H9 (cell line): ENCODE measurements at regions not wholly inside any gene's neighbourhood (a gene's known extent, or its start where the extent isn't known, plus 50 kb on each side); places are given as distances from the start of the nearest gene placed in this dataset.
"Not testable (repeated sequence)": the region's sequence is repeated elsewhere in the genome, so short reads cannot be mapped to it uniquely, and the experiment has no call there.

ENCODE experiments used
- DNase-seq: peaks from one replicate; pipeline ENCODE4 v3.0.0-alpha.2; 2017
- H2AFZ ChIP-seq: one replicate; pipeline ENCODE4 v1.6.1; 2013; ENCODE audit warnings: mild to moderate bottlenecking, low read length, control low read depth, moderate library complexity
- H2AK5ac ChIP-seq: 2 replicates; pipeline ENCODE4 v1.6.1; 2013; ENCODE audit warnings: low read length, control low read depth, mixed read lengths; ENCODE audit not compliant: insufficient read length
- H2BK120ac ChIP-seq: one replicate; pipeline ENCODE4 v1.6.1; 2013; ENCODE audit warnings: low read depth, mild to moderate bottlenecking, low read length, control low read depth, inconsistent platforms; ENCODE audit not compliant: poor library complexity, severe bottlenecking
- H2BK12ac ChIP-seq: 2 replicates; pipeline ENCODE4 v1.6.1; 2013; ENCODE audit warnings: low read length, control low read depth, mixed read lengths, low read depth; ENCODE audit not compliant: insufficient read length
- H2BK15ac ChIP-seq: 2 replicates; pipeline ENCODE4 v1.6.1; 2013; ENCODE audit warnings: low read depth, low read length, control low read depth
- H2BK20ac ChIP-seq: one replicate; pipeline ENCODE4 v1.6.1; 2013; ENCODE audit warnings: low read depth, mild to moderate bottlenecking, low read length, control low read depth, inconsistent platforms; ENCODE audit not compliant: poor library complexity, severe bottlenecking
- H2BK5ac ChIP-seq: 2 replicates; pipeline ENCODE4 v1.6.1; 2013; ENCODE audit warnings: low read length, control low read depth, mixed read lengths; ENCODE audit not compliant: insufficient read length
- H3K14ac ChIP-seq: 2 replicates; pipeline ENCODE4 v1.6.1; 2013; ENCODE audit warnings: low read length, control low read depth; ENCODE audit not compliant: insufficient read depth
- H3K18ac ChIP-seq: 2 replicates; pipeline ENCODE4 v1.6.1; 2013; ENCODE audit warnings: low read depth, mild to moderate bottlenecking, mixed read lengths, low read length, control low read depth; ENCODE audit not compliant: insufficient read length
- H3K23ac ChIP-seq: 2 replicates; pipeline ENCODE4 v1.6.1; 2013; ENCODE audit warnings: low read length, control low read depth, mixed read lengths, low read depth; ENCODE audit not compliant: insufficient read length
- H3K23me2 ChIP-seq: 2 replicates; pipeline ENCODE4 v1.6.1; 2013; ENCODE audit warnings: low read depth, mild to moderate bottlenecking, mixed read lengths, low read length, control low read depth; ENCODE audit not compliant: insufficient read length, poor library complexity, severe bottlenecking
- H3K27ac ChIP-seq: 2 replicates; pipeline ENCODE4 v1.5.1; 2013; ENCODE audit warnings: low read length, control low read depth, mixed read lengths, low read depth; ENCODE audit not compliant: insufficient read length
- H3K27me3 ChIP-seq: 2 replicates; pipeline ENCODE4 v1.6.1; 2013; ENCODE audit warnings: low read length, control low read depth, inconsistent platforms; ENCODE audit not compliant: insufficient read depth
- H3K4ac ChIP-seq: 2 replicates; pipeline ENCODE4 v1.6.1; 2013; ENCODE audit warnings: low read depth, mild to moderate bottlenecking, control low read depth, inconsistent platforms, low read length, moderate library complexity
- H3K4me1 ChIP-seq: 2 replicates; pipeline ENCODE4 v1.6.1; 2013; ENCODE audit warnings: low read length, control low read depth, inconsistent platforms; ENCODE audit not compliant: insufficient read depth
- H3K4me2 ChIP-seq: 2 replicates; pipeline ENCODE4 v1.6.1; 2013; ENCODE audit warnings: low read length, control low read depth, mixed read lengths; ENCODE audit not compliant: insufficient read length, insufficient read depth
- H3K56ac ChIP-seq: 2 replicates; pipeline ENCODE4 v1.6.1; 2013; ENCODE audit warnings: low read depth, mild to moderate bottlenecking, mixed read lengths, low read length, control low read depth; ENCODE audit not compliant: insufficient read length
- H3K79me1 ChIP-seq: 2 replicates; pipeline ENCODE4 v1.6.1; 2013; ENCODE audit warnings: low read depth, mild to moderate bottlenecking, moderate library complexity, low read length, control low read depth, inconsistent platforms; ENCODE audit not compliant: insufficient read depth, poor library complexity, severe bottlenecking
- H3K79me2 ChIP-seq: 2 replicates; pipeline ENCODE4 v1.6.1; 2013; ENCODE audit warnings: low read length, control low read depth, inconsistent platforms; ENCODE audit not compliant: insufficient read depth
- H3K9ac ChIP-seq: 2 replicates; pipeline ENCODE4 v1.6.1; 2013; ENCODE audit warnings: low read length, control low read depth, mixed read lengths; ENCODE audit not compliant: insufficient read length; ENCODE audit errors: extremely low read depth
- H3K9me3 ChIP-seq: one replicate; pipeline ENCODE4 v1.6.1; 2013; ENCODE audit warnings: low read depth, low read length, inconsistent platforms; ENCODE audit not compliant: control insufficient read depth
- H3T11ph ChIP-seq: one replicate; pipeline ENCODE4 v1.6.1; 2013; ENCODE audit warnings: mild to moderate bottlenecking, low read length, control low read depth, inconsistent platforms
- H4K20me1 ChIP-seq: one replicate; pipeline ENCODE4 v1.6.1; 2013; ENCODE audit not compliant: control insufficient read depth, insufficient read length, insufficient read depth
- H4K5ac ChIP-seq: 2 replicates; pipeline ENCODE4 v1.6.1; 2013; ENCODE audit warnings: low read depth, mild to moderate bottlenecking, mixed read lengths, low read length, control low read depth; ENCODE audit not compliant: insufficient read length
- H4K8ac ChIP-seq: replicated peaks from 2 replicates; pipeline ENCODE4 v1.6.1; 2013; ENCODE audit warnings: low read length, control low read depth, mixed read lengths, low read depth; ENCODE audit not compliant: insufficient read length
- H4K91ac ChIP-seq: 2 replicates; pipeline ENCODE4 v1.6.1; 2013; ENCODE audit warnings: low read depth, mild to moderate bottlenecking, moderate library complexity, mixed read lengths, low read length, control low read depth; ENCODE audit not compliant: insufficient read length
- H3K27ac Mint-ChIP-seq, 3 experiments: 2 replicates in 2 of 3; 3 replicates in 1 of 3; pipeline ENCODE4 v1.8.0; 2020 to 2021; ENCODE audit warnings: mixed read lengths in 3 of 3, mild to moderate bottlenecking in 1 of 3, moderate library complexity in 1 of 3
- H3K27me3 Mint-ChIP-seq: 2 replicates; pipeline ENCODE4 v1.8.0; 2021; ENCODE audit warnings: low read depth, mild to moderate bottlenecking, moderate library complexity, mixed read lengths
- H3K36me3 Mint-ChIP-seq, 3 experiments: 2 replicates in 2 of 3; 3 replicates in 1 of 3; pipeline ENCODE4 v1.8.0; 2020 to 2021; ENCODE audit warnings: low read depth in 3 of 3, mixed read lengths in 3 of 3; ENCODE audit not compliant: insufficient read depth in 1 of 3
- H3K4me1 Mint-ChIP-seq, 2 experiments: 2 replicates each; pipeline ENCODE4 v1.8.0; 2020; ENCODE audit warnings: mixed read lengths in 2 of 2
- H3K4me3 Mint-ChIP-seq, 2 experiments: 2 replicates in 1 of 2; 3 replicates in 1 of 2; pipeline ENCODE4 v1.8.0; 2020 to 2021; ENCODE audit warnings: mild to moderate bottlenecking in 2 of 2, mixed read lengths in 2 of 2, moderate library complexity in 1 of 2
- H3K9me3 Mint-ChIP-seq, 2 experiments: 2 replicates in 1 of 2; 3 replicates in 1 of 2; pipeline ENCODE4 v1.8.0; 2020; ENCODE audit warnings: mild to moderate bottlenecking in 2 of 2, mixed read lengths in 2 of 2, moderate library complexity in 1 of 2
- CTCF ChIP-seq: fragments of 200-600 bp; sonication (generic); conservative IDR thresholded peaks from 3 replicates; pipeline ENCODE4 v1.8.0; 2021; ENCODE audit warnings: antibody characterized with exemption, mild to moderate bottlenecking
- WGBS: extraction: QIAGEN DNeasy Blood & Tissue Kit; methylation state at CpG from one replicate; pipeline ENCODE4 v1.1.7; 2013; ENCODE audit warnings: missing lambda C conversion rate, low lambda C conversion rate, mixed read lengths; ENCODE audit not compliant: insufficient read length; ENCODE audit errors: extremely low coverage; 5-methylcytosine and 5-hydroxymethylcytosine counted together

GRCh38 chr2:200125444-200126284, 170.3 kb downstream of the MAIP1 start:
- no peak overlapping the region for H4K8ac ChIP-seq
- H2AFZ ChIP-seq = no peak overlapping the region
- H3K79me1 ChIP-seq = no peaks in the 10 kb centered on the region

GRCh38 chr2:200126285-200126670, 170.9 kb downstream of the MAIP1 start:
- H3K4me1 Mint-ChIP-seq = peaks cover 12 to 22% of the 10 kb centered on the region in 2 experiments
- not testable (repeated sequence) for H3K79me1 ChIP-seq, H3K56ac ChIP-seq, H3K18ac ChIP-seq, H3K23me2 ChIP-seq, H3K4me3 Mint-ChIP-seq, H2AK5ac ChIP-seq, H2BK15ac ChIP-seq, H2BK5ac ChIP-seq, H3K4me1 ChIP-seq, H3T11ph ChIP-seq, DNase-seq, H4K20me1 ChIP-seq, H3K9me3 ChIP-seq, H3K4ac ChIP-seq, H3K27me3 ChIP-seq, H3K27ac ChIP-seq, H3K79me2 ChIP-seq, H4K91ac ChIP-seq, H3K4me2 ChIP-seq, H3K9ac ChIP-seq, H3K27me3 Mint-ChIP-seq, H2AFZ ChIP-seq, H4K5ac ChIP-seq, H2BK20ac ChIP-seq, H3K14ac ChIP-seq, H2BK12ac ChIP-seq, H3K23ac ChIP-seq, H2BK120ac ChIP-seq, H4K8ac ChIP-seq, H3K27ac Mint-ChIP-seq
- peaks cover 11 to 25% (median 16%) of the 10 kb centered on the region in 3 experiments for H3K36me3 Mint-ChIP-seq
- WGBS = no CpG with 5 or more reads among the region's 2 CpGs
- peaks cover 17 to 19% of the 10 kb centered on the region in 2 experiments for H3K9me3 Mint-ChIP-seq

More at GRCh38 chr2:200125444-200126284, 170.3 kb downstream of the MAIP1 start:
- Histone ChIP-seq H3K9me3 (no peaks in the 10 kb centered on the region), H3K4ac (no peak overlapping the region), H3K23ac (no peak overlapping the region), H2BK15ac (no peak overlapping the region), H3K23me2 (no peaks in the 10 kb centered on the region), H2BK5ac (no peak overlapping the region), H3K4me1 (peaks cover 5% of the 10 kb centered on the region; the same call in 1 of the 2 replicates), H2BK20ac (no peak overlapping the region), H4K5ac (no peak overlapping the region), H4K20me1 (no peaks in the 10 kb centered on the region), H3K27ac (no peak overlapping the region), H3K18ac (no peak overlapping the region), H2AK5ac (no peak overlapping the region), H3K9ac (no peak overlapping the region), H4K91ac (no peak overlapping the region), H3K4me2 (no peak overlapping the region), H3K27me3 (no peaks in the 10 kb centered on the region), H2BK120ac (no peak overlapping the region), H3T11ph (no peak overlapping the region), H3K14ac (no peak overlapping the region), H2BK12ac (no peak overlapping the region), H3K79me2 (no peaks in the 10 kb centered on the region), H3K56ac (no peak overlapping the region)
- no CpG with 5 or more reads among the region's 4 CpGs for WGBS
- TF ChIP-seq CTCF = no peak
- Mint-ChIP-seq H3K27ac (no peak overlapping the region), H3K4me1 (peaks cover 12 to 19% of the 10 kb centered on the region in 2 experiments), H3K9me3 (peaks cover 17 to 19% of the 10 kb centered on the region in 2 experiments), H3K36me3 (peaks cover 11 to 25% (median 16%) of the 10 kb centered on the region in 3 experiments), H3K27me3 (no peaks in the 10 kb centered on the region), H3K4me3 (no peak overlapping the region)
- DNase-seq = no peak
